ENCODE measurements at regions not wholly inside any gene's neighbourhood (a gene's known extent, or its start where the extent isn't known, plus 50 kb on each side); places are given as distances from the start of the nearest gene placed in this dataset.

DNA sequence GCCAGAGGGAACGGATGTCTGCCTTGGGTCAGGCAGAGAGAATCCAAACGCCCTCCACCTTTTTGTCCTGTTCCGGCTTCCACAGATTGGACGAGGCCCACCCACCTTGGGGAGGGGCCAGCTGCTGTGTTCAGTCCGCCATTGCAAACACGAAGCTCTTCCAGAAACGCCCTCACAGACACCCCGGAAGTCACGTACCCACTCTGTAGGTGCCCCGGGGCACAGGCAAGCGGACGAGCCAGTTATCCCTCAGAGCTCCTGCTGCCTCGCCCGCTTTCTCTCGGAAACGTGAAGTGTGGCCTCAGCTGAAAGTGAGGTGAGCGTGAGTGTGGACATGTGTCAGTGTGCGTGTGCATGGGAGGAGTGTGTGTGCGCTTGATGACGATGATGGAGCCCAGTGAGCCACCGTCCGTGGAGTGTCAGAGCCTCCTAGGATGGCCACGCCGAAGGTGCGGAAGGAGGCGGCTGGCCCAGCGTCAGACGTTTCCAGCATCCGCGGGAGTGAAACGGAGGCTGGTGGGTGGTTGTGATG, 869.2 kb downstream of the TBC1D22A start:
- no peak overlapping the region for H2BK120ac ChIP-seq (ENCODE audit: low read depth, low read length)
- ChIA-PET POLR2A (ENCODE audit: unreplicated experiment) (no interaction called here), CTCF (no interaction called here)
- no peak overlapping the region for H2BK15ac ChIP-seq (ENCODE audit: low read depth, low read length)
- DNase-seq (no peak), ATAC-seq (ENCODE audit: low read depth) (no peak)
- no peak overlapping the region for H3K14ac ChIP-seq (replicated peaks; ENCODE audit: low read depth, low read length)
- no peak overlapping the region for H4K8ac ChIP-seq (ENCODE audit: low read depth in 2 of 2, low read length in 2 of 2)
- no peaks in the 10 kb centered on the region for H3K79me1 ChIP-seq (ENCODE audit: low read depth in 1 of 2, low read length in 2 of 2)
- no peaks in the 10 kb centered on the region for H3K9me1 ChIP-seq (ENCODE audit: insufficient read depth, low read length)
- no peak overlapping the region for H4K5ac ChIP-seq (ENCODE audit: low read depth, low read length)
- no peak overlapping the region for H3K27ac ChIP-seq (ENCODE audit: insufficient read depth, low read length)
- H3K9ac ChIP-seq (ENCODE audit: low read depth, low read length) = no peak overlapping the region
- no peak overlapping the region for H2AK9ac ChIP-seq (replicated peaks; ENCODE audit: low read depth, low read length, poor library complexity)
- no peak overlapping the region for H3K4me2 ChIP-seq (ENCODE audit: low read depth, low read length)
- H3K27me3 ChIP-seq (ENCODE audit: control insufficient read depth, insufficient read depth, low read length) = no peaks in the 10 kb centered on the region
- 71% methylated on average over 12 of the region's 31 CpGs; no CpG with 5 or more reads in 1 of the 2 experiments for whole genome bisulfite sequencing, 2 experiments (ENCODE audit: extremely low coverage in 2 of 2, insufficient read length in 1 of 2)
- H3K9me3 ChIP-seq (ENCODE audit: control insufficient read depth, insufficient read depth, low read length) = peaks cover 61% of the 10 kb centered on the region
- no peak overlapping the region for H3K56ac ChIP-seq (ENCODE audit: extremely low read depth, insufficient read depth, low read length)
- no TSS peak for BruUV-seq (replicated peaks)
- no peak overlapping the region for H4K91ac ChIP-seq (ENCODE audit: insufficient read depth, low read depth, low read length)
- no peak overlapping the region for H2BK5ac ChIP-seq (ENCODE audit: low read depth, low read length, poor library complexity, severe bottlenecking)
- H2BK20ac ChIP-seq (ENCODE audit: low read depth, low read length) = no peak overlapping the region
- H4K20me1 ChIP-seq (ENCODE audit: insufficient read depth, low read length) = no peaks in the 10 kb centered on the region
- no peak overlapping the region for H3K18ac ChIP-seq (ENCODE audit: low read depth, low read length)
- in situ Hi-C loops (cut with MboI; ENCODE audit: low sequenced_read_pairs) (no loop called here), dilution Hi-C loops (cut with HindIII; ENCODE audit: low sequenced_read_pairs, unreplicated experiment) (no loop called here), intact Hi-C loops (cut with micrococcal nuclease) (no loop called here)
- H3K4me1 ChIP-seq (ENCODE audit: control insufficient read depth, insufficient read depth, low read length) = no peaks in the 10 kb centered on the region
- TF ChIP-seq RFX5 (IDR thresholded peaks at IDR 0.05; ENCODE audit: low read depth, low read length) (no peak), NFE2L2 (IDR thresholded peaks at IDR 0.05; ENCODE audit: low read depth, low read length) (no peak), CHD1 (IDR thresholded peaks at IDR 0.05; ENCODE audit: low read depth, low read length) (no peak), MAFK (IDR thresholded peaks at IDR 0.05; ENCODE audit: low read depth, low read length) (no peak), BHLHE40 (IDR thresholded peaks at IDR 0.05; ENCODE audit: low read depth, low read length) (no peak), FOS (IDR thresholded peaks at IDR 0.05; ENCODE audit: low read depth, low read length) (no peak), POLR2A (IDR thresholded peaks at IDR 0.05; ENCODE audit: low read depth, low read length) (no peak)
- TF ChIP-seq, protein P1, sequence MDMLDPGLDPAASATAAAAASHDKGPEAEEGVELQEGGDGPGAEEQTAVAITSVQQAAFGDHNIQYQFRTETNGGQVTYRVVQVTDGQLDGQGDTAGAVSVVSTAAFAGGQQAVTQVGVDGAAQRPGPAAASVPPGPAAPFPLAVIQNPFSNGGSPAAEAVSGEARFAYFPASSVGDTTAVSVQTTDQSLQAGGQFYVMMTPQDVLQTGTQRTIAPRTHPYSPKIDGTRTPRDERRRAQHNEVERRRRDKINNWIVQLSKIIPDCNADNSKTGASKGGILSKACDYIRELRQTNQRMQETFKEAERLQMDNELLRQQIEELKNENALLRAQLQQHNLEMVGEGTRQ (IDR thresholded peaks at IDR 0.05; ENCODE audit: low read depth, low read length) = no peak
- no peak overlapping the region for H3K4me3 ChIP-seq (ENCODE audit: insufficient read depth, low read depth, low read length)
- H3K36me3 ChIP-seq (ENCODE audit: control insufficient read depth, insufficient read depth, low read length) = no peaks in the 10 kb centered on the region
- H3K4ac ChIP-seq (ENCODE audit: low read depth, low read length) = no peak overlapping the region
- H3K23ac ChIP-seq (ENCODE audit: low read depth, low read length) = no peak overlapping the region
- H2AFZ ChIP-seq (replicated peaks; ENCODE audit: low read length, poor library complexity) = no peak overlapping the region
- H2AK5ac ChIP-seq (ENCODE audit: low read depth, low read length) = no peak overlapping the region

Measured in IMR-90 (cell line).